ENCODE measurements at regions not wholly inside any gene's neighbourhood (a gene's known extent, or its start where the extent isn't known, plus 50 kb on each side); places are given as distances from the start of the nearest gene placed in this dataset.

- TF ChIP-seq CTCF (IDR thresholded peaks at IDR 0.05; ENCODE audit: poor library complexity): peak; percentile 57
- no peak for TF ChIP-seq EZH2phosphoT487 (IDR thresholded peaks at IDR 0.05; ENCODE audit: low read depth, severe bottlenecking, unreplicated experiment)
These were observed 127.8 kb upstream of the ZNF746 start for GRCh38 chr7:149625340-149625946.
